ENCODE measurements at regions not wholly inside any gene's neighbourhood (a gene's known extent, or its start where the extent isn't known, plus 50 kb on each side); places are given as distances from the start of the nearest gene placed in this dataset.

- TF ChIP-seq CTCF (IDR thresholded peaks at IDR 0.05) (no peak), POLR2A (IDR thresholded peaks at IDR 0.05) (no peak)
Measured at GRCh38 chr16:85560932-85561247, 52.2 kb upstream of the GSE1 start.
